ENCODE measurements at regions not wholly inside any gene's neighbourhood (a gene's known extent, or its start where the extent isn't known, plus 50 kb on each side); places are given as distances from the start of the nearest gene placed in this dataset.

- no peak overlapping the region for H3K4me3 ChIP-seq (ENCODE audit: low read depth, low read length)
- DNase-seq (ENCODE audit: low read depth), result peak; percentile 13
- no peak for TF ChIP-seq CTCF (IDR thresholded peaks at IDR 0.05; ENCODE audit: insufficient read depth, low read depth, low read length)
Measured at GRCh38 chr6:78324213-78324612, 543.1 kb upstream of the IRAK1BP1 start.

- no peak for TF ChIP-seq CTCF (IDR thresholded peaks at IDR 0.05; ENCODE audit: insufficient read depth, low read depth, low read length)
- H3K4me3 ChIP-seq (ENCODE audit: low read depth, low read length), result no peak overlapping the region
- DNase-seq (ENCODE audit: low read depth), result no peak
Measured at GRCh38 chr6:78340755-78341154, 526.6 kb upstream of the IRAK1BP1 start.

- H3K4me3 ChIP-seq (ENCODE audit: low read depth, low read length), result no peak overlapping the region
- no peak for DNase-seq (ENCODE audit: low read depth)
- TF ChIP-seq CTCF (IDR thresholded peaks at IDR 0.05; ENCODE audit: insufficient read depth, low read depth, low read length), result no peak
Measured at GRCh38 chr6:78345882-78346281, 521.5 kb upstream of the IRAK1BP1 start.

GRCh38 chr6:78347191-78347916, 520.0 kb upstream of the IRAK1BP1 start:
- H3K4me3 ChIP-seq (ENCODE audit: low read depth, low read length), result no peak overlapping the region
- DNase-seq (ENCODE audit: low read depth), result no peak
- TF ChIP-seq CTCF (IDR thresholded peaks at IDR 0.05; ENCODE audit: insufficient read depth, low read depth, low read length), result no peak

GRCh38 chr6:78353040-78353439, 514.3 kb upstream of the IRAK1BP1 start:
- no peak for TF ChIP-seq CTCF (IDR thresholded peaks at IDR 0.05; ENCODE audit: insufficient read depth, low read depth, low read length)
- no peak overlapping the region for H3K4me3 ChIP-seq (ENCODE audit: low read depth, low read length)
- DNase-seq (ENCODE audit: low read depth), result no peak

GRCh38 chr6:78363688-78364087, 503.7 kb upstream of the IRAK1BP1 start:
- H3K4me3 ChIP-seq (ENCODE audit: low read depth, low read length), result no peak overlapping the region
- no peak for TF ChIP-seq CTCF (IDR thresholded peaks at IDR 0.05; ENCODE audit: insufficient read depth, low read depth, low read length)
- DNase-seq (ENCODE audit: low read depth), result no peak

GRCh38 chr6:78365473-78365872, 501.9 kb upstream of the IRAK1BP1 start:
- DNase-seq (ENCODE audit: low read depth), result no peak
- no peak for TF ChIP-seq CTCF (IDR thresholded peaks at IDR 0.05; ENCODE audit: insufficient read depth, low read depth, low read length)
- H3K4me3 ChIP-seq (ENCODE audit: low read depth, low read length), result no peak overlapping the region
